ENCODE measurements at regions not wholly inside any gene's neighbourhood (a gene's known extent, or its start where the extent isn't known, plus 50 kb on each side); places are given as distances from the start of the nearest gene placed in this dataset.

- TF ChIP-seq CTCF (IDR thresholded peaks at IDR 0.05) (no peak), POLR2A (IDR thresholded peaks at IDR 0.05) (no peak)
Observed at GRCh38 chr3:72279631-72280041, 494.7 kb upstream of the PROK2 start.

Measured in testis (tissue), 2 donors.